GM23248 (cell line): ENCODE measurements at regions not wholly inside any gene's neighbourhood (a gene's known extent, or its start where the extent isn't known, plus 50 kb on each side); places are given as distances from the start of the nearest gene placed in this dataset.

Experiments
- EZH2 ChIP-seq: fragments of 200-600 bp; sonication (generic); IDR thresholded peaks from 2 replicates; pipeline ENCODE4 v1.6.1; 2018; ENCODE audit warnings: antibody characterized with exemption, mild to moderate bottlenecking; ENCODE audit not compliant: insufficient read depth, poor library complexity, severe bottlenecking
- EZH2phosphoT487 ChIP-seq: fragments of 200-600 bp; sonication (generic); IDR thresholded peaks from 2 replicates; pipeline ENCODE4 v1.6.1; 2018; ENCODE audit warnings: antibody characterized with exemption, moderate library complexity, mild to moderate bottlenecking, low read depth; ENCODE audit not compliant: insufficient read depth

DNA sequence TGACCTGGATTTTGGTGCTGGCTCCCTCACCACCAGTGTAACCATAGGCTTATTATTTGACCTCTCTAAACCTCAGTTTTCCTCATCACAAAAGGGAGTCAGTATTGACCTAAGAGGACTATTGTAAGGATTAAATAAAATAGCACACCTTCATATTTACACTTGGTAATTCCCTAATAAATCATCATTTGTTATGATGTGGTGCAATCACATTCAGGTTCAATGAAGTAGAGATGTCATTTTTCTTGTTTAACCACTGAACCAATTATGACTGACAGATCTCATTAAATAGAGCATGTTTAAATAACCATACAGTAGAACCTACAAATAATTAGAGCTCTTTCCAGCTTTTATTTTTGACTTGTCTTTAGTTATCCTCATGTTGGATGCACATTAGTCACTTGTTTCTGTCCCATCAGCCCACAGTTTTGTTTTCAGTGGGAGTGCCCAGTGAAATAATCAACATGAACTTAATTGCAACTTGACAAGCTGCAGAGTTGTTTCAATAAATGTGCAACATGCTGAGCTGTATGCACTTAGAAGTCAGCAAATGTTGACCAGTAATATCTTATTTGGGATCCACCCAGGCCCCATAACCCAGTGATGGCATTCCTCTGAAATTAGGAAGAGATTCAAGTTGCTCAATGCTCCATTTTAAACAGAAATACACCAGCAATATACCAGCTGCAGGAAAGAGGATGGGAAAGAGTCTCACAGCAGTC, 451.7 kb upstream of the MARCKS start:
- TF ChIP-seq EZH2 (no peak), EZH2phosphoT487 (no peak)
